Gastroesophageal sphincter (tissue), 4 donors: ENCODE measurements at regions not wholly inside any gene's neighbourhood (a gene's known extent, or its start where the extent isn't known, plus 50 kb on each side); places are given as distances from the start of the nearest gene placed in this dataset.

Experiments used
- ATAC-seq: fragments of 150-250 bp; one replicate; pipeline ENCODE4 v1.9.1; 2016; ENCODE audit warnings: mild to moderate bottlenecking, moderate library complexity
- H3K27ac ChIP-seq, 4 donors: fragments of 200-600 bp; sonication (generic) in 3 of 4; 1 replicate in 3 of 4; 2 replicates in 1 of 4; pipeline ENCODE4 v1.5.1; 2016 to 2019
- H3K27me3 ChIP-seq: fragments of 200-600 bp; sonication (generic); one replicate; pipeline ENCODE4 v1.5.1; 2019
- H3K36me3 ChIP-seq, 2 donors: fragments of 200-600 bp; sonication (generic); one replicate each; pipeline ENCODE4 v1.5.1; 2019; ENCODE audit warnings: control low read depth in 1 of 2
- H3K4me1 ChIP-seq, 3 donors: fragments of 200-600 bp; sonication (generic); 1 replicate in 2 of 3; 2 replicates in 1 of 3; pipeline ENCODE4 v1.5.1; 2016 to 2019; ENCODE audit warnings: control low read depth in 2 of 3
- H3K4me3 ChIP-seq, 2 donors: fragments of 200-600 bp; sonication (generic); one replicate each; pipeline ENCODE4 v1.5.1; 2019; ENCODE audit warnings: mild to moderate bottlenecking in 1 of 2, moderate library complexity in 1 of 2
- H3K9me3 ChIP-seq, 3 donors: fragments of 200-600 bp; sonication (generic); one replicate each; pipeline ENCODE4 v1.5.1; 2017 to 2019; ENCODE audit warnings: control low read depth in 2 of 3
- EP300 ChIP-seq: sonication (generic); formaldehyde crosslinking; IDR thresholded peaks from one replicate; pipeline ENCODE4 v1.6.1; 2017; ENCODE audit warnings: antibody characterized with exemption, mild to moderate bottlenecking
- POLR2A ChIP-seq, 2 donors: fragments of 450-650 bp; IDR thresholded peaks; one replicate each; pipeline ENCODE4 v1.6.1; 2017; ENCODE audit warnings: antibody characterized with exemption in 2 of 2, mild to moderate bottlenecking in 2 of 2, moderate library complexity in 1 of 2
- POLR2AphosphoS5 ChIP-seq: sonication (generic); formaldehyde crosslinking; IDR thresholded peaks from one replicate; pipeline ENCODE4 v1.6.1; 2017; ENCODE audit warnings: antibody characterized with exemption
- WGBS, 2 donors: methylation state at CpG; one replicate each; pipeline ENCODE4 v1.1.5; 2018; ENCODE audit warnings: low coverage in 1 of 2; 5-methylcytosine and 5-hydroxymethylcytosine counted together
- TF ChIP-seq, protein P1 (sequence below), 4 experiments: fragments of 200-600 bp in 2 of 4; fragments of 450-650 bp in 2 of 4; sonication (generic) in 1 of 4; IDR thresholded peaks; one replicate each; pipeline ENCODE4 v1.5.1; 2017 to 2019; ENCODE audit warnings: antibody characterized with exemption in 4 of 4, mild to moderate bottlenecking in 2 of 4, moderate library complexity in 2 of 4

DNA sequence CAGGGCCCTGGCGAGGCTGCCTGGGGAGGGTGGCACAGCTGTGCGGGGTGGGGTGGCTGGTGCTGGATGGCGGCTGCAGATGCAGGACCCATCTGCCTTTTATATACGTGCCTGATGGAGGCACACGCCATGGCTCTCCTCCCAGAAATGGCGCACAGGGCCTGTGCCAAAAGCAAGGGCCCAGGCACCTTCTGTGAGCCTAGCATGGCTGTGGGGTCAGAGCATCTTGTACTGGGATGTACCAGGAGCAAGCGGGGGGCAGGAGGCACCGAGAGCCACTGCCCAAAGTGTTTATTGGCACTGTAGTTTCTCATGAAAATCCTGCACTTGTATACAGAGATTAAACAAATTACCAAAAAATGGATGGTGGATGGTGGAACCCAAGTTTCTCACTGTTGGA lies 724.1 kb downstream of the GALR1 start:
- H3K4me1 ChIP-seq: no peaks in the 10 kb centered on the region

DNA sequence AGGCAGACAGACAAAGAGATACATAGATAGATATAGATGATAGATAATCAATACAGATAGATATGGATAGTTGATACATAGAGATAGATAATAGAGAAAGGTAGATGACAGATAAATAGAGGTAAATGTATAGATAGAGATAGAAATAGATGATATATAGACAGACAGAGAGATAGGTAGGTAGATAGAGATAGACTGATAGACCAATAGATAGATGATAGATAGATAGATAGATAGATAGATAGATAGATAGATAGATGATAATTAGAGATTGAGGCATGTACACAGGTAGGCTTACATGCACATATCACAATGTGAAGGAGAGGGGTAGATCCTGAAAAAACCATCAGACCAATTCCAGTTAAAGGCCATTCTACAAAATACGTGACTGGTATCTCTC lies 724.7 kb downstream of the GALR1 start:
- H3K27ac ChIP-seq: no peak overlapping the region
- H3K27me3 ChIP-seq: peaks cover 18% of the 10 kb centered on the region
- TF ChIP-seq POLR2AphosphoS5 (no peak), POLR2A (IDR thresholded peaks at IDR 0.05) (no peak), EP300 (no peak)
- TF ChIP-seq, protein P1, sequence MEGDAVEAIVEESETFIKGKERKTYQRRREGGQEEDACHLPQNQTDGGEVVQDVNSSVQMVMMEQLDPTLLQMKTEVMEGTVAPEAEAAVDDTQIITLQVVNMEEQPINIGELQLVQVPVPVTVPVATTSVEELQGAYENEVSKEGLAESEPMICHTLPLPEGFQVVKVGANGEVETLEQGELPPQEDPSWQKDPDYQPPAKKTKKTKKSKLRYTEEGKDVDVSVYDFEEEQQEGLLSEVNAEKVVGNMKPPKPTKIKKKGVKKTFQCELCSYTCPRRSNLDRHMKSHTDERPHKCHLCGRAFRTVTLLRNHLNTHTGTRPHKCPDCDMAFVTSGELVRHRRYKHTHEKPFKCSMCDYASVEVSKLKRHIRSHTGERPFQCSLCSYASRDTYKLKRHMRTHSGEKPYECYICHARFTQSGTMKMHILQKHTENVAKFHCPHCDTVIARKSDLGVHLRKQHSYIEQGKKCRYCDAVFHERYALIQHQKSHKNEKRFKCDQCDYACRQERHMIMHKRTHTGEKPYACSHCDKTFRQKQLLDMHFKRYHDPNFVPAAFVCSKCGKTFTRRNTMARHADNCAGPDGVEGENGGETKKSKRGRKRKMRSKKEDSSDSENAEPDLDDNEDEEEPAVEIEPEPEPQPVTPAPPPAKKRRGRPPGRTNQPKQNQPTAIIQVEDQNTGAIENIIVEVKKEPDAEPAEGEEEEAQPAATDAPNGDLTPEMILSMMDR (IDR thresholded peaks at IDR 0.05): no peak
- H3K9me3 ChIP-seq: no peaks in the 10 kb centered on the region
- H3K36me3 ChIP-seq: no peaks in the 10 kb centered on the region
- no peak for ATAC-seq
- no peak overlapping the region for H3K4me3 ChIP-seq
- no peaks in the 10 kb centered on the region for H3K4me1 ChIP-seq
- 50 to 80% methylated on average over 1 of the region's 1 CpG for WGBS, 2 donors

More for the DNA sequence above, 724.1 kb downstream of the GALR1 start:
- no peaks in the 10 kb centered on the region for H3K9me3 ChIP-seq
- H3K36me3 ChIP-seq: no peaks in the 10 kb centered on the region
- H3K27me3 ChIP-seq: peaks cover 19% of the 10 kb centered on the region
- H3K27ac ChIP-seq: no peak overlapping the region
- 84 to 100% methylated on average over 1 to 5 of the region's 8 CpGs for WGBS, 2 donors
- no peak for ATAC-seq
- H3K4me3 ChIP-seq: no peak overlapping the region
- TF ChIP-seq POLR2A (IDR thresholded peaks at IDR 0.05): no peak
- TF ChIP-seq, protein P1 (IDR thresholded peaks at IDR 0.05): no peak
- no peak for TF ChIP-seq POLR2AphosphoS5
- no peak for TF ChIP-seq EP300

DNA sequence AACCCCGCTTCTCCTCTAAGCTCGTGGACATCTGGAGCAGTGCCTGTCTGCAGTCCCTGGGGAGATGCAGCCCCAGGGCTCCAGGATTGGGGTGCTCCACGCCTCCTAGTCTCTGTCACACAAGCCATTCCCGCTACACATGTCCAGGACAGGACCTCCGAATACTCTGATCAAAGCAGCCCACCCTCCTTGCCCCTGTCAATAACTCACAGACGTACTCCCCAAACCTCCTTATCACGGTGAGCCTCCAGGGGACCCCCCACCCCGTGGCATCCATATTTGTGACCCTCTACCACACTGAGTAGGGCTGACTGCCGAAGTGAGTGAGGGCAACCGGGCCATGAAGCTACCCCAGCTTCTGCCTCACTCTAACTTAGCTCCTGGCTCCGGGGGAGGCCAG lies 727.7 kb downstream of the GALR1 start:
- no peak overlapping the region for H3K4me3 ChIP-seq
- H3K27ac ChIP-seq: no peak overlapping the region
- H3K27me3 ChIP-seq: no peaks in the 10 kb centered on the region
- H3K4me1 ChIP-seq: no peaks in the 10 kb centered on the region
- no peaks in the 10 kb centered on the region for H3K9me3 ChIP-seq
- H3K36me3 ChIP-seq: no peaks in the 10 kb centered on the region
- no peak for ATAC-seq
- no peak for TF ChIP-seq EP300
- TF ChIP-seq, protein P1 (IDR thresholded peaks at IDR 0.05): no peak
- no peak for TF ChIP-seq POLR2A (IDR thresholded peaks at IDR 0.05)
- no peak for TF ChIP-seq POLR2AphosphoS5
- WGBS, 2 donors: 100% methylated on average over 2 of the region's 11 CpGs; no CpG with 5 or more reads in 1 of the 2 donors

DNA sequence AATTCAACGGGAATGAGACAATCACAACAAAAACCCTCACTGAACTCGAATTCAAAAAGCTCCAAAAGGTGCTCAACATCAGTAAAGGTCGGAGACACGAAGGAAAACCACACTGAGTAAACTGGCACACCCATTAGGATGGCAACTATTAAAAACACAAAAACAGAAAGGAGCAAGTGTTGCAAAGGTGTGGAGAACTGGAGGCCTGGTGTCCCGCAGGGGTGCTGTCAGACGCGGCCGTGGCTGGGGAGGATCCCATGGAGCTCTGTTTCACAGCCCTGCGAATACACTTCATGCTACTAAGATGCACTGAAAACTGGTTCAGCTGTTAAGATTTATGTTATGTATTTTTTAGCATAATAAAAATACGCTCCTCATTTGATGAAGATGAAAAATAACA lies 730.6 kb downstream of the GALR1 start:
- Histone ChIP-seq H3K27ac (no peak overlapping the region), H3K4me1 (no peaks in the 10 kb centered on the region), H3K36me3 (no peaks in the 10 kb centered on the region), H3K27me3 (no peaks in the 10 kb centered on the region), H3K9me3 (no peaks in the 10 kb centered on the region), H3K4me3 (no peak overlapping the region)
- no peak for ATAC-seq
- 82 to 86% methylated on average over 9 to 10 of the region's 10 CpGs for WGBS, 2 donors
- TF ChIP-seq POLR2A (IDR thresholded peaks at IDR 0.05) (no peak), EP300 (no peak), POLR2AphosphoS5 (no peak)
- TF ChIP-seq, protein P1 (IDR thresholded peaks at IDR 0.05): no peak

DNA sequence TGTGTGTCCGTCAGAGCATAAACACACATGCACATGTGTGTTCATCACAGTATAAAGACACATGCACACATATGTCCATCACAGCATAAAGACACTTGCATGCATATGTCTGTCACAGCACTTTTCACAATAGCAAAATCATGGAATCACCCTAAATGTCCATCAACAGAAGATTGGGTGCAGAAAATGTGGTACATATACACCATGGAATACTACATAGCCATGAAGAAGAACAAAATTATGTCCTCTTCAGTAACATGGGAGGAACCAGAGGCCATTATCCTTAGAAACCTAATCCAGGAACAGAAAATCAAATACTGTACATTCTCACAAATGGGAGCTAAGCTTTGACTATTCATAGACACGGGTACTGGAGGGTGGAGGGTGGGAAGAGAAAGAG lies 732.2 kb downstream of the GALR1 start:
- no peak for ATAC-seq
- Histone ChIP-seq H3K4me1 (no peaks in the 10 kb centered on the region), H3K27ac (no peak overlapping the region), H3K9me3 (no peaks in the 10 kb centered on the region), H3K4me3 (no peak overlapping the region), H3K27me3 (no peaks in the 10 kb centered on the region), H3K36me3 (no peaks in the 10 kb centered on the region)
- TF ChIP-seq EP300: no peak
- TF ChIP-seq POLR2AphosphoS5: no peak
- TF ChIP-seq, protein P1 (IDR thresholded peaks at IDR 0.05): no peak
- no peak for TF ChIP-seq POLR2A (IDR thresholded peaks at IDR 0.05)
- 95 to 100% methylated on average over 1 to 2 of the region's 2 CpGs for WGBS, 2 donors
